GM23248 (cell line): ENCODE measurements at regions not wholly inside any gene's neighbourhood (a gene's known extent, or its start where the extent isn't known, plus 50 kb on each side); places are given as distances from the start of the nearest gene placed in this dataset.

ENCODE experiments used
- DNase-seq: peaks from one replicate; pipeline ENCODE4 v3.0.0-alpha.2; 2015
- H2AFZ ChIP-seq: fragments of 200-600 bp; sonication (generic); 2 replicates; pipeline ENCODE4 v1.6.1; 2016; ENCODE audit warnings: antibody characterized with exemption
- H3F3A ChIP-seq: fragments of 200-600 bp; sonication (generic); 2 replicates; pipeline ENCODE4 v1.6.1; 2016; ENCODE audit warnings: mild to moderate bottlenecking, antibody characterized with exemption, mixed run types; ENCODE audit not compliant: insufficient read depth
- H3K27ac ChIP-seq: fragments of 200-600 bp; sonication (generic); 2 replicates; pipeline ENCODE4 v1.5.1; 2016; ENCODE audit warnings: mild to moderate bottlenecking
- H3K27me3 ChIP-seq: fragments of 200-600 bp; sonication (generic); replicated peaks from 2 replicates; pipeline ENCODE4 v1.6.1; 2016; ENCODE audit warnings: mild to moderate bottlenecking; ENCODE audit not compliant: insufficient read depth
- H3K36me3 ChIP-seq: fragments of 200-600 bp; sonication (generic); 2 replicates; pipeline ENCODE4 v1.6.1; 2016; ENCODE audit warnings: low read depth, mild to moderate bottlenecking
- H3K4me1 ChIP-seq: fragments of 200-600 bp; sonication (generic); 2 replicates; pipeline ENCODE4 v1.6.1; 2016; ENCODE audit warnings: mild to moderate bottlenecking; ENCODE audit not compliant: insufficient read depth
- H3K4me2 ChIP-seq: fragments of 200-600 bp; sonication (generic); one replicate; pipeline ENCODE4 v1.6.1; 2016; ENCODE audit warnings: mild to moderate bottlenecking; ENCODE audit not compliant: unreplicated experiment
- H3K4me3 ChIP-seq: fragments of 200-600 bp; sonication (generic); 2 replicates; pipeline ENCODE4 v1.5.1; 2016; ENCODE audit warnings: mild to moderate bottlenecking
- H3K79me2 ChIP-seq: fragments of 200-600 bp; sonication (generic); 2 replicates; pipeline ENCODE4 v1.6.1; 2016; ENCODE audit warnings: mild to moderate bottlenecking; ENCODE audit not compliant: insufficient read depth
- H3K9ac ChIP-seq: fragments of 200-600 bp; sonication (generic); 2 replicates; pipeline ENCODE4 v1.6.1; 2016; ENCODE audit warnings: mild to moderate bottlenecking
- H3K9me2 ChIP-seq: fragments of 200-600 bp; sonication (generic); 2 replicates; pipeline ENCODE4 v1.6.1; 2016; ENCODE audit warnings: mixed run types, mild to moderate bottlenecking, moderate library complexity; ENCODE audit not compliant: insufficient read depth
- H3K9me3 ChIP-seq: fragments of 200-600 bp; sonication (generic); one replicate; pipeline ENCODE4 v1.6.1; 2017; ENCODE audit warnings: low read depth
- H4K20me1 ChIP-seq: fragments of 200-600 bp; sonication (generic); 2 replicates; pipeline ENCODE4 v1.6.0; 2016; ENCODE audit not compliant: insufficient read depth
- EZH2 ChIP-seq: fragments of 200-600 bp; sonication (generic); IDR thresholded peaks from 2 replicates; pipeline ENCODE4 v1.6.1; 2018; ENCODE audit warnings: antibody characterized with exemption, mild to moderate bottlenecking; ENCODE audit not compliant: insufficient read depth, poor library complexity, severe bottlenecking
- EZH2phosphoT487 ChIP-seq: fragments of 200-600 bp; sonication (generic); IDR thresholded peaks from 2 replicates; pipeline ENCODE4 v1.6.1; 2018; ENCODE audit warnings: antibody characterized with exemption, moderate library complexity, mild to moderate bottlenecking, low read depth; ENCODE audit not compliant: insufficient read depth
- WGBS, 2 experiments: methylation state at CpG; one replicate each; pipeline ENCODE4 v1.1.6; 2015 to 2017; ENCODE audit warnings: low lambda C conversion rate in 2 of 2, low coverage in 1 of 2; ENCODE audit errors: missing lambda C conversion rate in 2 of 2; 5-methylcytosine and 5-hydroxymethylcytosine counted together
- in situ Hi-C: fragments of 300-500 bp; cut with MboI; formaldehyde crosslinking; loops from 2 replicates; pipeline ENCODE4 v1.15.0; 2020

GRCh38 chr11:134633276-134633675 lies 221.2 kb upstream of the B3GAT1 start:
- no peaks in the 10 kb centered on the region for H3K4me1 ChIP-seq
- no peak overlapping the region for H3K27ac ChIP-seq
- H3K4me2 ChIP-seq: no peak overlapping the region
- no peaks in the 10 kb centered on the region for H4K20me1 ChIP-seq
- no peaks in the 10 kb centered on the region for H3K27me3 ChIP-seq
- no peak overlapping the region for H3K9ac ChIP-seq
- H3K9me2 ChIP-seq: no peaks in the 10 kb centered on the region
- no peaks in the 10 kb centered on the region for H3F3A ChIP-seq
- H3K9me3 ChIP-seq: no peaks in the 10 kb centered on the region
- 44 to 47% methylated on average over 6 of the region's 6 CpGs for WGBS, 2 experiments
- in situ Hi-C loops: no loop called here
- TF ChIP-seq EZH2 (no peak), EZH2phosphoT487 (no peak)
- H3K4me3 ChIP-seq: no peak overlapping the region
- H3K36me3 ChIP-seq: no peaks in the 10 kb centered on the region
- no peaks in the 10 kb centered on the region for H3K79me2 ChIP-seq
- no peak for DNase-seq
- no peak overlapping the region for H2AFZ ChIP-seq

DNA sequence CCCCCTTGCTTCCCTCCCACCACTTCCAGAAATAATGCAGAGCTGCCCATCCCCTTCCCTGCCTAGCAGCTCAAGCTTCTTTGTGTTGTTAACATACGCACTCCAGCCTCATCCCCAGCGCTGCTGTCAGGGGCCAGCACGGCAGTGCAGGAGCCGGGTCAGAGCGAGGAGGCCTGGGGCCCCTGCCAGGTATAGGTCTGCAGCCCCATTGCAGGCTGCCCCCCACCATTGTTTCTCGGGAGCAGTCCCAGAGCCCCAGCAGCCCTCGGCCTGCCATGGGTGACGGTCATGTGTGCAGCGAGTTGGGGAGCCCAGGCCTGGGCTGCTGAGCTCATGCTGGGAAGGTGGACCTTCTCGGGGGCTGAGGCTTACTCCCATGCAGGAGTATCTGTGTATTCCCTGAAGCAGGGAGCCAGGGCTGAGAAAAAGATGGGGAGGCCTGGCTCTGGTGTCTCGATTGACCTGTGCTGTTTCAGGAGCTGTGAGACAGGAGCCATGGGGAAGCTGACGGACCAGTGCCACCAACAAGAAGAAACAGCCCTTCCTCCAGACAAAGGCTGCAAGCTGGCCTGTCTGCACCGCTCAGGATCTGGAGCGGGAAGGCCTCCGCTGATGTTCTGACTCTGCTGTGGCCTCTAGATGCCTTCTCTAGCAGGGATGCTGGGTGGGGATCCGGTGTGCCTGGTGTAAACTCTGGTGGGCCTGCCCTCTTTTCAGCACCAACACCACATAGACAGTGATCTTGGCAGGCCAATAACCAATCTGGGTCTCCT lies 220.5 kb upstream of the B3GAT1 start:
- Histone ChIP-seq H3K79me2 (no peaks in the 10 kb centered on the region), H3K27ac (no peak overlapping the region), H3K36me3 (no peaks in the 10 kb centered on the region), H2AFZ (no peak overlapping the region), H3K9me3 (no peaks in the 10 kb centered on the region), H3K9ac (no peak overlapping the region), H3K27me3 (no peaks in the 10 kb centered on the region), H4K20me1 (no peaks in the 10 kb centered on the region), H3K4me3 (no peak overlapping the region), H3K4me2 (no peak overlapping the region), H3K4me1 (no peaks in the 10 kb centered on the region), H3F3A (no peaks in the 10 kb centered on the region), H3K9me2 (no peaks in the 10 kb centered on the region)
- in situ Hi-C loops: no loop called here
- DNase-seq: no peak
- TF ChIP-seq EZH2phosphoT487 (no peak), EZH2 (no peak)
- 27 to 33% methylated on average over 15 to 16 of the region's 16 CpGs for WGBS, 2 experiments

DNA sequence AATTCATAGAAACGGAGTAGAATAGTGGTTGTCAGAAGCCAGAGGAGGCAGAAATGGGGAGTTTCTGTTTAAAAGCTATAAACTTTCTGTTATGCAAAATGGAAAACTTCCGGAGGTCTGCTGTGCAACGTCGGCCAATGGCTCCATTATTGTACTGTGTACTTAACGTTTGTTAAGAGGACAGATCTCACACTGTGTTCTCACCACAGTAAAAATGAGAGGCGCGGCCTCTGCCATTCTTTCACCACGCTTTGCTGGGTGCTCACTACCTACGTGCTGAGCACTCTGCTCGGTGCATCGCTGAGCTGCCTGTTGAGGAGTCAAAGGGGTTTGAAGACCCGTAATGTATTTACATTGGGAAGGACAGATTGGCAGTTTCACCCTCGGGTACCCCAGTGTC lies 218.8 kb upstream of the B3GAT1 start:
- no peak overlapping the region for H3K9ac ChIP-seq
- H3K4me3 ChIP-seq: no peak overlapping the region
- no peaks in the 10 kb centered on the region for H4K20me1 ChIP-seq
- H3K36me3 ChIP-seq: no peaks in the 10 kb centered on the region
- H3F3A ChIP-seq: no peaks in the 10 kb centered on the region
- H3K27me3 ChIP-seq: no peaks in the 10 kb centered on the region
- DNase-seq: no peak
- TF ChIP-seq EZH2phosphoT487 (no peak), EZH2 (no peak)
- in situ Hi-C loops: no loop called here
- no peaks in the 10 kb centered on the region for H3K9me2 ChIP-seq
- H3K27ac ChIP-seq: no peak overlapping the region
- no peaks in the 10 kb centered on the region for H3K79me2 ChIP-seq
- 33 to 36% methylated on average over 13 of the region's 13 CpGs for WGBS, 2 experiments
- H2AFZ ChIP-seq: no peak overlapping the region
- no peak overlapping the region for H3K4me2 ChIP-seq
- H3K9me3 ChIP-seq: no peaks in the 10 kb centered on the region
- no peaks in the 10 kb centered on the region for H3K4me1 ChIP-seq

GRCh38 chr11:134628426-134628825 lies 216.4 kb upstream of the B3GAT1 start:
- no peaks in the 10 kb centered on the region for H3K9me2 ChIP-seq
- no peak overlapping the region for H3K27ac ChIP-seq
- no peaks in the 10 kb centered on the region for H3K27me3 ChIP-seq
- 50 to 59% methylated on average over 6 of the region's 6 CpGs for WGBS, 2 experiments
- no peaks in the 10 kb centered on the region for H3K79me2 ChIP-seq
- no peaks in the 10 kb centered on the region for H4K20me1 ChIP-seq
- no peak for DNase-seq
- no peak overlapping the region for H3K4me3 ChIP-seq
- H3K9me3 ChIP-seq: no peaks in the 10 kb centered on the region
- H3F3A ChIP-seq: no peaks in the 10 kb centered on the region
- in situ Hi-C loops: no loop called here
- H3K36me3 ChIP-seq: no peaks in the 10 kb centered on the region
- H3K4me2 ChIP-seq: no peak overlapping the region
- H3K9ac ChIP-seq: no peak overlapping the region
- H3K4me1 ChIP-seq: no peaks in the 10 kb centered on the region
- H2AFZ ChIP-seq: no peak overlapping the region
- TF ChIP-seq EZH2phosphoT487 (no peak), EZH2 (no peak)

GRCh38 chr11:134626032-134626431 lies 214.0 kb upstream of the B3GAT1 start:
- TF ChIP-seq EZH2 (no peak), EZH2phosphoT487 (no peak)
- H3K9me3 ChIP-seq: no peaks in the 10 kb centered on the region
- H2AFZ ChIP-seq: no peak overlapping the region
- no peak overlapping the region for H3K27ac ChIP-seq
- no peaks in the 10 kb centered on the region for H3K4me1 ChIP-seq
- WGBS, 2 experiments: 11 to 15% methylated on average over 4 of the region's 4 CpGs
- H3F3A ChIP-seq: no peaks in the 10 kb centered on the region
- no peaks in the 10 kb centered on the region for H3K27me3 ChIP-seq
- H3K4me3 ChIP-seq: no peak overlapping the region
- no peaks in the 10 kb centered on the region for H3K79me2 ChIP-seq
- no peak overlapping the region for H3K9ac ChIP-seq
- no peaks in the 10 kb centered on the region for H3K36me3 ChIP-seq
- no peak for DNase-seq
- no peaks in the 10 kb centered on the region for H3K9me2 ChIP-seq
- no peaks in the 10 kb centered on the region for H4K20me1 ChIP-seq
- in situ Hi-C loops: no loop called here
- H3K4me2 ChIP-seq: no peak overlapping the region
